HCT116 (cell line): ENCODE measurements at regions not wholly inside any gene's neighbourhood (a gene's known extent, or its start where the extent isn't known, plus 50 kb on each side); places are given as distances from the start of the nearest gene placed in this dataset.

ENCODE experiments used
- CTCF ChIP-seq, 3 experiments: fragments of 200-600 bp in 1 of 3; sonication (generic) in 1 of 3; IDR thresholded peaks in 2 of 3; conservative IDR thresholded peaks in 1 of 3; 2 replicates each; pipeline ENCODE4 v1.5.1; 2012 to 2017; ENCODE audit warnings: low read depth in 2 of 3, low read length in 2 of 3, antibody characterized with exemption in 1 of 3, borderline replicate concordance in 1 of 3, control low read depth in 1 of 3, mild to moderate bottlenecking in 1 of 3, mixed read lengths in 1 of 3, mixed run types in 1 of 3, moderate library complexity in 1 of 3; ENCODE audit not compliant: insufficient read depth in 1 of 3
- EZH2phosphoT487 ChIP-seq: fragments of 200-600 bp; IDR thresholded peaks from 2 replicates; pipeline ENCODE4 v1.6.1; 2018; ENCODE audit warnings: antibody characterized with exemption, borderline replicate concordance
- REST ChIP-seq: IDR thresholded peaks from 2 replicates; pipeline ENCODE4 v1.6.1; 2012; ENCODE audit warnings: low read depth
- SP1 ChIP-seq: IDR thresholded peaks from 2 replicates; pipeline ENCODE4 v1.6.1; 2012; ENCODE audit warnings: low read depth
- YY1 ChIP-seq: IDR thresholded peaks from 2 replicates; pipeline ENCODE4 v1.6.1; 2011; ENCODE audit warnings: low read length, low read depth, moderate library complexity, mild to moderate bottlenecking; ENCODE audit not compliant: insufficient replicate concordance; ENCODE audit errors: extremely low read depth

GRCh38 chr11:91407842-91408241 is 816.8 kb upstream of the FAT3 start:
- TF ChIP-seq CTCF (IDR thresholded peaks at IDR 0.05 in 2 of 3, conservative IDR thresholded peaks at IDR 0.05 in 1 of 3; ENCODE audit: borderline replicate concordance in 1 of 3, insufficient read depth in 1 of 3, low read depth in 2 of 3, low read length in 2 of 3) (no peak), YY1 (no peak), REST (no peak), EZH2phosphoT487 (no peak), SP1 (no peak)
